ENCODE measurements at regions not wholly inside any gene's neighbourhood (a gene's known extent, or its start where the extent isn't known, plus 50 kb on each side); places are given as distances from the start of the nearest gene placed in this dataset.

DNA sequence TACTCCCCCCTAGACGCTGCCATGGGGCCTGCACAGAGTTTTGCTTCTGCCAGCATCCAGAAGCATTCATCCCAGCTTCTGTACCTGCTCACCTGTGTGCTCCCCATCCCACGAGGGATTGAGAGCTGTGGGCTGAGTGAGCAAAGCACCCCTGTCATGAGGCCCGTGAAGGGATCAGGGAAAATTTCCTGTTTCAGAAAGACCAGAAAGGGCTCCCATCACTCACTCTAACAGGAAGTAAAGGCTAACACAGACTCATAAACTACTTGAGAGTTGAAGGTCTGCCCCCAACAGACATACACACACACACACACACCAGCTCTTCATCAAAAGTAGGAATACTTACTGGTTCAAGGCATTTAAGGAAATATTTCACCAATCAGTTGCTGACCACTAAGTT lies 256.5 kb upstream of the NT5E start:
- TF ChIP-seq ZNF232 (CRISPR knock-in tag; IDR thresholded peaks at IDR 0.05), result no peak
- TF ChIP-seq ZNF175 (CRISPR knock-in tag; IDR thresholded peaks at IDR 0.05; ENCODE audit: low read depth), result no peak
- TF ChIP-seq MGA (IDR thresholded peaks at IDR 0.05), result no peak
- TF ChIP-seq, protein P1, sequence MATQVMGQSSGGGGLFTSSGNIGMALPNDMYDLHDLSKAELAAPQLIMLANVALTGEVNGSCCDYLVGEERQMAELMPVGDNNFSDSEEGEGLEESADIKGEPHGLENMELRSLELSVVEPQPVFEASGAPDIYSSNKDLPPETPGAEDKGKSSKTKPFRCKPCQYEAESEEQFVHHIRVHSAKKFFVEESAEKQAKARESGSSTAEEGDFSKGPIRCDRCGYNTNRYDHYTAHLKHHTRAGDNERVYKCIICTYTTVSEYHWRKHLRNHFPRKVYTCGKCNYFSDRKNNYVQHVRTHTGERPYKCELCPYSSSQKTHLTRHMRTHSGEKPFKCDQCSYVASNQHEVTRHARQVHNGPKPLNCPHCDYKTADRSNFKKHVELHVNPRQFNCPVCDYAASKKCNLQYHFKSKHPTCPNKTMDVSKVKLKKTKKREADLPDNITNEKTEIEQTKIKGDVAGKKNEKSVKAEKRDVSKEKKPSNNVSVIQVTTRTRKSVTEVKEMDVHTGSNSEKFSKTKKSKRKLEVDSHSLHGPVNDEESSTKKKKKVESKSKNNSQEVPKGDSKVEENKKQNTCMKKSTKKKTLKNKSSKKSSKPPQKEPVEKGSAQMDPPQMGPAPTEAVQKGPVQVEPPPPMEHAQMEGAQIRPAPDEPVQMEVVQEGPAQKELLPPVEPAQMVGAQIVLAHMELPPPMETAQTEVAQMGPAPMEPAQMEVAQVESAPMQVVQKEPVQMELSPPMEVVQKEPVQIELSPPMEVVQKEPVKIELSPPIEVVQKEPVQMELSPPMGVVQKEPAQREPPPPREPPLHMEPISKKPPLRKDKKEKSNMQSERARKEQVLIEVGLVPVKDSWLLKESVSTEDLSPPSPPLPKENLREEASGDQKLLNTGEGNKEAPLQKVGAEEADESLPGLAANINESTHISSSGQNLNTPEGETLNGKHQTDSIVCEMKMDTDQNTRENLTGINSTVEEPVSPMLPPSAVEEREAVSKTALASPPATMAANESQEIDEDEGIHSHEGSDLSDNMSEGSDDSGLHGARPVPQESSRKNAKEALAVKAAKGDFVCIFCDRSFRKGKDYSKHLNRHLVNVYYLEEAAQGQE (IDR thresholded peaks at IDR 0.05; ENCODE audit: borderline replicate concordance), result no peak
- TF ChIP-seq, protein P1 (CRISPR knock-in tag; IDR thresholded peaks at IDR 0.05; ENCODE audit: low read depth), result no peak
- TF ChIP-seq WHSC1 (IDR thresholded peaks at IDR 0.05; ENCODE audit: low read length), result no peak
- TF ChIP-seq RBBP5 (IDR thresholded peaks at IDR 0.05; ENCODE audit: borderline replicate concordance, insufficient read depth, low read length, poor library complexity, severe bottlenecking), result no peak

Data from K562 (cell line).